Left lung (tissue), 4 donors: ENCODE measurements at regions not wholly inside any gene's neighbourhood (a gene's known extent, or its start where the extent isn't known, plus 50 kb on each side); places are given as distances from the start of the nearest gene placed in this dataset.

ENCODE experiments used
- ATAC-seq: fragments of 200-7000 bp; cut with Tn5 transposase; one replicate; pipeline ENCODE4 v1.9.1; 2020; ENCODE audit warnings: moderate library complexity
- DNase-seq, 4 donors: peaks; one replicate each; pipeline ENCODE4 v3.0.0-alpha.2; 2013 to 2020
- H3K27ac ChIP-seq, 2 donors: fragments of 200-600 bp; sonication (generic) in 1 of 2; one replicate each; pipeline versions ENCODE4 v1.5.0 to v1.8.0; 2020 to 2021
- H3K27me3 ChIP-seq, 2 donors: fragments of 200-600 bp; sonication (generic) in 1 of 2; one replicate each; pipeline versions ENCODE4 v1.5.0 to v1.8.0; 2020 to 2021
- H3K36me3 ChIP-seq, 2 donors: fragments of 200-600 bp; sonication (generic) in 1 of 2; one replicate each; pipeline versions ENCODE4 v1.5.0 to v1.8.0; 2020 to 2021
- H3K4me1 ChIP-seq, 2 donors: fragments of 200-600 bp; one replicate each; pipeline ENCODE4 v1.8.0; 2021
- H3K4me3 ChIP-seq, 2 donors: fragments of 200-600 bp; sonication (generic) in 1 of 2; one replicate each; pipeline versions ENCODE4 v1.5.0 to v1.8.0; 2020 to 2021; ENCODE audit warnings: mild to moderate bottlenecking in 1 of 2
- H3K9me3 ChIP-seq, 2 donors: fragments of 200-600 bp; sonication (generic) in 1 of 2; one replicate each; pipeline versions ENCODE4 v1.5.0 to v1.8.0; 2020 to 2021
- intact Hi-C, 2 donors: fragments of 100-400 bp; cut with DNase I; formaldehyde crosslinking; loops; one replicate each; pipeline versions ENCODE4 v1.11.2 to v1.14.2; 2022
- TF ChIP-seq, protein P1 (sequence below), 2 donors: fragments of 200-600 bp; sonication (generic) in 1 of 2; IDR thresholded peaks; one replicate each; pipeline versions ENCODE4 v1.5.0 to v1.8.0; 2021; ENCODE audit warnings: antibody characterized with exemption in 2 of 2
- donor health status: DM: no; HTN: yes; CAD: no.
- donor health status: DM: no; HTN: no; CAD: no.

DNA sequence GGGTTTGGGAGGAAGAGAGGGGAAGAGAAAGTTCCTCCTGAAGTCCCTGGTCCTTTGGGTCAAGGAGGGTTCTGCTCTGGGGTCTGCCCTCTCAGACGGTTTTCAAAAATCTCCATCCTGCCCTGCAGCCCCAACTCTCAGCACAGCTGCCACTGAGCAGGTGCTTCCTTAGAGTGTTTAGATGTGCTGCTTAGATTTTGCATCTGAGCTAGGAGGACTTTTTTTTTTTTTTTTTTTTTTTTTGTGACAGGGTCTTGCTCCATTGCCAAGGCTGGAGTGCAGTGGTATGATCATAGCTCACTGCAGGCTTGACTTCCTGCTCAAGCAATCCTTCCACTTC is 324.9 kb upstream of the POU3F1 start:
- TF ChIP-seq, protein P1, sequence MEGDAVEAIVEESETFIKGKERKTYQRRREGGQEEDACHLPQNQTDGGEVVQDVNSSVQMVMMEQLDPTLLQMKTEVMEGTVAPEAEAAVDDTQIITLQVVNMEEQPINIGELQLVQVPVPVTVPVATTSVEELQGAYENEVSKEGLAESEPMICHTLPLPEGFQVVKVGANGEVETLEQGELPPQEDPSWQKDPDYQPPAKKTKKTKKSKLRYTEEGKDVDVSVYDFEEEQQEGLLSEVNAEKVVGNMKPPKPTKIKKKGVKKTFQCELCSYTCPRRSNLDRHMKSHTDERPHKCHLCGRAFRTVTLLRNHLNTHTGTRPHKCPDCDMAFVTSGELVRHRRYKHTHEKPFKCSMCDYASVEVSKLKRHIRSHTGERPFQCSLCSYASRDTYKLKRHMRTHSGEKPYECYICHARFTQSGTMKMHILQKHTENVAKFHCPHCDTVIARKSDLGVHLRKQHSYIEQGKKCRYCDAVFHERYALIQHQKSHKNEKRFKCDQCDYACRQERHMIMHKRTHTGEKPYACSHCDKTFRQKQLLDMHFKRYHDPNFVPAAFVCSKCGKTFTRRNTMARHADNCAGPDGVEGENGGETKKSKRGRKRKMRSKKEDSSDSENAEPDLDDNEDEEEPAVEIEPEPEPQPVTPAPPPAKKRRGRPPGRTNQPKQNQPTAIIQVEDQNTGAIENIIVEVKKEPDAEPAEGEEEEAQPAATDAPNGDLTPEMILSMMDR (IDR thresholded peaks at IDR 0.05) = no peak

DNA sequence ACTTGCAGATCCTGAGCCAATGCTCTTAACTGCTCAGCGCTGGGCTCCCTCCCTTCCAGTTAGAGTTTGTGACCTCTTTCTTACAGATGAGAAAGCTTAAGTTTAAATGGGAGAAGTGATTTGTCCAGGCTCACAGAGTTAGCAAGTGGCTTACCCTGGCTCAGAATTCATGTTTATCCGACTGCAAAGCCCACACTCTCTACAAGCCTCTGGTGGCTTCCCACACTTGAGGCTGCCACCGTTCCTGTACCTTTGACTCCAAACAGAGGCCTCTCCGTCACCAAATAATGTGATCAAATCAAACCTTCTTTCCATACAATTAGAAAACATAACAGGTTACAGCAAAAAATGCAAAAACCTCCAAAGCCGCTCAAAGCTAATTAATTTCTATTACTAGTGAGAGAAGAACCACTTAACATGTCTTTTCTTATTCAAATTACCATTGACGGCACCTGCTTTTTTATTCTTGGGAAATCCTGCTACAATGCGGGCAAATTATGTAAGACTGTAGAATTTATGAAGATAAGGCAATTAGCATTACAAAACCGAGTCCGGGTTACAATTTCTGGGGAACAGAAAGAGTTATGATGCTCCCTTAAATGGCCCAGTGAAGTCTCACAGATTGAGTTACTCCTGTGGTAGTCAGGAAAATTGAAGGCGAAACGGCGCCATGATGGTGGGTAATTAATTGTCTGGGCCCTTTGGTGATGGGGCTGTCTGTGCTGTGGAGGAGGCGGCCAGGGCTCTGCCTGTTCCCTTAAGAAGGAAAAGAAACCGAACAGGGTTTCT is 324.3 kb upstream of the POU3F1 start:
- H3K9me3 ChIP-seq = peaks cover 0 to 18% of the 10 kb centered on the region in 2 donors
- no peak overlapping the region for H3K27ac ChIP-seq
- no peak overlapping the region for H3K4me3 ChIP-seq
- TF ChIP-seq, protein P1 (IDR thresholded peaks at IDR 0.05) = no peak
- no peaks in the 10 kb centered on the region for H3K36me3 ChIP-seq
- DNase-seq (no peak), ATAC-seq (no peak)
- intact Hi-C loops = no loop called here
- H3K4me1 ChIP-seq = no peaks in the 10 kb centered on the region
- H3K27me3 ChIP-seq = no peaks in the 10 kb centered on the region

More for the DNA sequence above, 324.9 kb upstream of the POU3F1 start:
- DNase-seq (no peak), ATAC-seq (no peak)
- Histone ChIP-seq H3K9me3 (peaks cover 0 to 18% of the 10 kb centered on the region in 2 donors), H3K4me3 (no peak overlapping the region), H3K27ac (no peak overlapping the region), H3K4me1 (no peaks in the 10 kb centered on the region), H3K27me3 (no peaks in the 10 kb centered on the region), H3K36me3 (no peaks in the 10 kb centered on the region)
- intact Hi-C loops = no loop called here

DNA sequence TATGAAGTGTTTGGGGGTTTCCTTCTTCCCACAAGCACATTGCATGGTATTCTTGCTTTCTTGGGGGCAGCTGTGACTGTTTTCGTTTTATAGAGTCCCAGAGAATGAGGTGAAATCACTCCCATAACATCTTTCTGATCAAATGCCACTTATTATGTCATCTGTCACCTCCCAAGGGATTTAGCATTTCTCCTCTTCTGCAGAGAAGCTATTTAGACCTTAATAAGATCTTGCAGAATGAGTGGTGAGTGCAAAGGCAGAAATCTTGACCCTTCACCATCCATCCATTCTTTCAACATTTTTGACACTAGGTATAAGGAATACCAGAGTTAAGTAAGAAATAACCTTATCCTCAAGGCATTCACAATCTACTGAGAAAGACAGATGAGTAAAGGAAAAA is 318.6 kb upstream of the POU3F1 start:
- no peaks in the 10 kb centered on the region for H3K27me3 ChIP-seq
- H3K4me1 ChIP-seq = no peaks in the 10 kb centered on the region
- ATAC-seq (no peak), DNase-seq (no peak)
- no peak overlapping the region for H3K27ac ChIP-seq
- no peaks in the 10 kb centered on the region for H3K36me3 ChIP-seq
- no peaks in the 10 kb centered on the region for H3K9me3 ChIP-seq
- TF ChIP-seq, protein P1 (IDR thresholded peaks at IDR 0.05) = no peak
- no peak overlapping the region for H3K4me3 ChIP-seq
- intact Hi-C loops = no loop called here

DNA sequence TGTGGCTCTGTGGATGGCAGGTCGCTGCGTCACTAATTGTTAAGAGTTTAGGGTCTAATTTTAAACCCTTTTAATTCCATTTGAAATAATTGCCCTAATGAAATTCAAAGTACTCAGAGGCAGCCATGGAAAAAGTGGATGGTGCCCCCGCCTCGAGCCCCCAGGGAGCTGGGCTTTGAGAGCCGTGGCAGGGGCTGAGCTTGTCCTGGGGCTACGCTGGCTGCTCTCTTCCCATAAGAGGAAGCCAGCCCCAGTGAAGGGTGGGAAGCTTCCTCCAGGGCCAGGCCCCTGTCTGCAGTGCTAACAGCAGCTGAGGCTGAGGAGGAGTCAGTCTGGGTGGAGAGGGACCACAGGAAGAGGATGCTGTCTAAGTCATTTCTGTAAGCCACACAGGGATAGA is 315.0 kb upstream of the POU3F1 start:
- Histone ChIP-seq H3K27ac (no peak overlapping the region), H3K36me3 (no peaks in the 10 kb centered on the region), H3K27me3 (no peaks in the 10 kb centered on the region), H3K4me3 (no peak overlapping the region), H3K9me3 (no peaks in the 10 kb centered on the region), H3K4me1 (no peaks in the 10 kb centered on the region)
- ATAC-seq (no peak), DNase-seq (no peak)
- TF ChIP-seq, protein P1 (IDR thresholded peaks at IDR 0.05) = no peak
- intact Hi-C loops = no loop called here

DNA sequence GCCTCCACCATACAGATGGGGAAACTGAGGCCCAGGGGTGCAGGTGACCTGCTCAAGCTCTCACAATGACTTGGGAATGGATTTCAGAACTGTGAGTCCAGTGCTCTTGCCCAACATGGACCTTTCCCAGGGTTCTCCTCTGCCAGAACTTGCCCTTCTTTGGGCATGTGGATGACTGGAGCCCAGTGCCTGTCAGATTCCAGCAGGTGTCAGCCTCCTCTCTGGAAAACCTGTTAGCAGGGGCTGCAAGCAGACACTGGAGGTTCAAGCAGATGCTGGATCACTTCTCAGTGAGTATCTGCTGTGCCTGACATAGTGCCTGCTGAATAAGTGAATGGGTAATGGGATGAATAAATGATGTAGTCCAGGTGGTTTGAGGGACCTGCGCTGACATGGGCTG is 314.2 kb upstream of the POU3F1 start:
- DNase-seq = no peak
- Histone ChIP-seq H3K27ac (no peak overlapping the region), H3K27me3 (no peaks in the 10 kb centered on the region), H3K9me3 (no peaks in the 10 kb centered on the region), H3K4me1 (no peaks in the 10 kb centered on the region), H3K36me3 (no peaks in the 10 kb centered on the region), H3K4me3 (no peak overlapping the region)
- no peak for ATAC-seq
- intact Hi-C loops = no loop called here
- TF ChIP-seq, protein P1 (IDR thresholded peaks at IDR 0.05) = no peak
